ENCODE measurements at regions not wholly inside any gene's neighbourhood (a gene's known extent, or its start where the extent isn't known, plus 50 kb on each side); places are given as distances from the start of the nearest gene placed in this dataset.

GRCh38 chr11:88039476-88040147 is 135.6 kb downstream of the RAB38 start:
- Mint-ChIP-seq H3K27me3 (ENCODE audit: low read depth) (no peaks in the 10 kb centered on the region), H3K9me3 (peaks cover 12% of the 10 kb centered on the region), H3K27ac (no peak overlapping the region), H3K4me3 (no peak overlapping the region), H3K36me3 (peaks cover 11% of the 10 kb centered on the region), H3K4me1 (peaks cover 48% of the 10 kb centered on the region)
- DNase-seq (ENCODE audit: low spot score) (no peak), ATAC-seq (peak; percentile 62)
- ChIA-PET CTCF (interaction anchor here (1.0 kb wide), 1 partner anchor 23 kb away, joined by 3 read pairs; no protein-coding TSS in a partner anchor), POLR2A (no interaction called here)
- TF ChIP-seq, protein P1, sequence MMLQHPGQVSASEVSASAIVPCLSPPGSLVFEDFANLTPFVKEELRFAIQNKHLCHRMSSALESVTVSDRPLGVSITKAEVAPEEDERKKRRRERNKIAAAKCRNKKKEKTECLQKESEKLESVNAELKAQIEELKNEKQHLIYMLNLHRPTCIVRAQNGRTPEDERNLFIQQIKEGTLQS (CRISPR knock-in tag; conservative IDR thresholded peaks at IDR 0.05): no peak
- no peak for TF ChIP-seq RORB (CRISPR knock-in tag; IDR thresholded peaks at IDR 0.05)
- TF ChIP-seq ERG (CRISPR knock-in tag; IDR thresholded peaks at IDR 0.05): no peak
- no peak for TF ChIP-seq MYBL2 (CRISPR knock-in tag; IDR thresholded peaks at IDR 0.05)
- no peak for TF ChIP-seq NR2C2 (CRISPR knock-in tag; IDR thresholded peaks at IDR 0.05)
- no peak for TF ChIP-seq ZNF219 (CRISPR knock-in tag; IDR thresholded peaks at IDR 0.05; ENCODE audit: borderline replicate concordance)
- no peak for TF ChIP-seq GABPB1 (CRISPR knock-in tag; IDR thresholded peaks at IDR 0.05)
- no peak for TF ChIP-seq FOXJ3 (CRISPR knock-in tag; IDR thresholded peaks at IDR 0.05; ENCODE audit: borderline replicate concordance)
- TF ChIP-seq, protein P2, sequence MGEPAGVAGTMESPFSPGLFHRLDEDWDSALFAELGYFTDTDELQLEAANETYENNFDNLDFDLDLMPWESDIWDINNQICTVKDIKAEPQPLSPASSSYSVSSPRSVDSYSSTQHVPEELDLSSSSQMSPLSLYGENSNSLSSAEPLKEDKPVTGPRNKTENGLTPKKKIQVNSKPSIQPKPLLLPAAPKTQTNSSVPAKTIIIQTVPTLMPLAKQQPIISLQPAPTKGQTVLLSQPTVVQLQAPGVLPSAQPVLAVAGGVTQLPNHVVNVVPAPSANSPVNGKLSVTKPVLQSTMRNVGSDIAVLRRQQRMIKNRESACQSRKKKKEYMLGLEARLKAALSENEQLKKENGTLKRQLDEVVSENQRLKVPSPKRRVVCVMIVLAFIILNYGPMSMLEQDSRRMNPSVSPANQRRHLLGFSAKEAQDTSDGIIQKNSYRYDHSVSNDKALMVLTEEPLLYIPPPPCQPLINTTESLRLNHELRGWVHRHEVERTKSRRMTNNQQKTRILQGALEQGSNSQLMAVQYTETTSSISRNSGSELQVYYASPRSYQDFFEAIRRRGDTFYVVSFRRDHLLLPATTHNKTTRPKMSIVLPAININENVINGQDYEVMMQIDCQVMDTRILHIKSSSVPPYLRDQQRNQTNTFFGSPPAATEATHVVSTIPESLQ (CRISPR knock-in tag; IDR thresholded peaks at IDR 0.05): no peak
- TF ChIP-seq, protein P3, sequence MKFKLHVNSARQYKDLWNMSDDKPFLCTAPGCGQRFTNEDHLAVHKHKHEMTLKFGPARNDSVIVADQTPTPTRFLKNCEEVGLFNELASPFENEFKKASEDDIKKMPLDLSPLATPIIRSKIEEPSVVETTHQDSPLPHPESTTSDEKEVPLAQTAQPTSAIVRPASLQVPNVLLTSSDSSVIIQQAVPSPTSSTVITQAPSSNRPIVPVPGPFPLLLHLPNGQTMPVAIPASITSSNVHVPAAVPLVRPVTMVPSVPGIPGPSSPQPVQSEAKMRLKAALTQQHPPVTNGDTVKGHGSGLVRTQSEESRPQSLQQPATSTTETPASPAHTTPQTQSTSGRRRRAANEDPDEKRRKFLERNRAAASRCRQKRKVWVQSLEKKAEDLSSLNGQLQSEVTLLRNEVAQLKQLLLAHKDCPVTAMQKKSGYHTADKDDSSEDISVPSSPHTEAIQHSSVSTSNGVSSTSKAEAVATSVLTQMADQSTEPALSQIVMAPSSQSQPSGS (CRISPR knock-in tag; IDR thresholded peaks at IDR 0.05; ENCODE audit: borderline replicate concordance, low read depth): no peak
- TF ChIP-seq CTCF (IDR thresholded peaks at IDR 0.05): no peak
- TF ChIP-seq NFE2L1 (CRISPR knock-in tag; IDR thresholded peaks at IDR 0.05): no peak
- no peak for TF ChIP-seq OVOL2 (CRISPR knock-in tag; IDR thresholded peaks at IDR 0.05; ENCODE audit: borderline replicate concordance)
- TF ChIP-seq, protein P4, sequence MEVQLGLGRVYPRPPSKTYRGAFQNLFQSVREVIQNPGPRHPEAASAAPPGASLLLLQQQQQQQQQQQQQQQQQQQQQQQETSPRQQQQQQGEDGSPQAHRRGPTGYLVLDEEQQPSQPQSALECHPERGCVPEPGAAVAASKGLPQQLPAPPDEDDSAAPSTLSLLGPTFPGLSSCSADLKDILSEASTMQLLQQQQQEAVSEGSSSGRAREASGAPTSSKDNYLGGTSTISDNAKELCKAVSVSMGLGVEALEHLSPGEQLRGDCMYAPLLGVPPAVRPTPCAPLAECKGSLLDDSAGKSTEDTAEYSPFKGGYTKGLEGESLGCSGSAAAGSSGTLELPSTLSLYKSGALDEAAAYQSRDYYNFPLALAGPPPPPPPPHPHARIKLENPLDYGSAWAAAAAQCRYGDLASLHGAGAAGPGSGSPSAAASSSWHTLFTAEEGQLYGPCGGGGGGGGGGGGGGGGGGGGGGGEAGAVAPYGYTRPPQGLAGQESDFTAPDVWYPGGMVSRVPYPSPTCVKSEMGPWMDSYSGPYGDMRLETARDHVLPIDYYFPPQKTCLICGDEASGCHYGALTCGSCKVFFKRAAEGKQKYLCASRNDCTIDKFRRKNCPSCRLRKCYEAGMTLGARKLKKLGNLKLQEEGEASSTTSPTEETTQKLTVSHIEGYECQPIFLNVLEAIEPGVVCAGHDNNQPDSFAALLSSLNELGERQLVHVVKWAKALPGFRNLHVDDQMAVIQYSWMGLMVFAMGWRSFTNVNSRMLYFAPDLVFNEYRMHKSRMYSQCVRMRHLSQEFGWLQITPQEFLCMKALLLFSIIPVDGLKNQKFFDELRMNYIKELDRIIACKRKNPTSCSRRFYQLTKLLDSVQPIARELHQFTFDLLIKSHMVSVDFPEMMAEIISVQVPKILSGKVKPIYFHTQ (CRISPR knock-in tag; IDR thresholded peaks at IDR 0.05): no peak
- TF ChIP-seq NR1H2 (CRISPR knock-in tag; IDR thresholded peaks at IDR 0.05): no peak

DNA sequence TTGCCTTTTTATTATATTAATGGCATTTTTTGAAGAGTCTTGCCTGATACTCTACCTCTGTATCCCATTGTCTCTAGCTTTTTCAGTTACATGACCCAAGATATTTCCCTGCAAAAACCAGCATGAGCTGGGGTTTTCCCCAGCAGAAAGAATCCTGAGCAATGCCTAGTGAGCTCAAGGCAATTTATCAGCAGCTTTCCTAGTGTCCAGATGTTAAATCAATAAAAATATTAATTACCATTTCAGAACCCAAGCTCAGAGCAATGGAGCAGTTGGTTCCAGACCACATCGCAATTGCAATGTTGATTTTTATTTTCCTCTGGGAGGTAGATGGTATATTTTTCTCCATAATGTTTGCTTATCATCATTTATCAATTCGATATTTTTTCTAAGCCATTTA is 137.2 kb downstream of the RAB38 start:
- CTCF ChIA-PET: no interaction called here
- POLR2A ChIA-PET: no interaction called here
- DNase-seq (ENCODE audit: low spot score) (no peak), ATAC-seq (no peak)
- H3K36me3 Mint-ChIP-seq: peaks cover 3% of the 10 kb centered on the region; the same call in 1 of the 2 replicates
- no peak overlapping the region for H3K4me3 Mint-ChIP-seq
- no peaks in the 10 kb centered on the region for H3K27me3 Mint-ChIP-seq (ENCODE audit: low read depth)
- no peak overlapping the region for H3K27ac Mint-ChIP-seq
- H3K9me3 Mint-ChIP-seq: peaks cover 11% of the 10 kb centered on the region
- H3K4me1 Mint-ChIP-seq: peaks cover 34% of the 10 kb centered on the region
- no peak for TF ChIP-seq NFE2L1 (CRISPR knock-in tag; IDR thresholded peaks at IDR 0.05)
- TF ChIP-seq ZNF416 (CRISPR knock-in tag; IDR thresholded peaks at IDR 0.05): no peak
- TF ChIP-seq OVOL2 (CRISPR knock-in tag; IDR thresholded peaks at IDR 0.05; ENCODE audit: borderline replicate concordance): no peak
- TF ChIP-seq, protein P5, sequence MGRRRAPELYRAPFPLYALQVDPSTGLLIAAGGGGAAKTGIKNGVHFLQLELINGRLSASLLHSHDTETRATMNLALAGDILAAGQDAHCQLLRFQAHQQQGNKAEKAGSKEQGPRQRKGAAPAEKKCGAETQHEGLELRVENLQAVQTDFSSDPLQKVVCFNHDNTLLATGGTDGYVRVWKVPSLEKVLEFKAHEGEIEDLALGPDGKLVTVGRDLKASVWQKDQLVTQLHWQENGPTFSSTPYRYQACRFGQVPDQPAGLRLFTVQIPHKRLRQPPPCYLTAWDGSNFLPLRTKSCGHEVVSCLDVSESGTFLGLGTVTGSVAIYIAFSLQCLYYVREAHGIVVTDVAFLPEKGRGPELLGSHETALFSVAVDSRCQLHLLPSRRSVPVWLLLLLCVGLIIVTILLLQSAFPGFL (CRISPR knock-in tag; IDR thresholded peaks at IDR 0.05; ENCODE audit: borderline replicate concordance): no peak
- TF ChIP-seq ESRRA (CRISPR knock-in tag; IDR thresholded peaks at IDR 0.05; ENCODE audit: borderline replicate concordance): no peak
- no peak for TF ChIP-seq ZNF512 (CRISPR knock-in tag; IDR thresholded peaks at IDR 0.05; ENCODE audit: borderline replicate concordance)
- no peak for TF ChIP-seq MXD4 (CRISPR knock-in tag; IDR thresholded peaks at IDR 0.05; ENCODE audit: borderline replicate concordance)
